RCC 7860 (cell line): ENCODE measurements at regions not wholly inside any gene's neighbourhood (a gene's known extent, or its start where the extent isn't known, plus 50 kb on each side); places are given as distances from the start of the nearest gene placed in this dataset.

Experiments
- DNase-seq: peaks from one replicate; pipeline ENCODE4 v3.0.0-alpha.2; 2015; ENCODE audit warnings: low spot score
- FAIRE-seq: peaks from 2 replicates; lab custom pipeline; 2012; peaks lifted over from hg19 to GRCh38; lab: Jason Lieb, UNC

DNA sequence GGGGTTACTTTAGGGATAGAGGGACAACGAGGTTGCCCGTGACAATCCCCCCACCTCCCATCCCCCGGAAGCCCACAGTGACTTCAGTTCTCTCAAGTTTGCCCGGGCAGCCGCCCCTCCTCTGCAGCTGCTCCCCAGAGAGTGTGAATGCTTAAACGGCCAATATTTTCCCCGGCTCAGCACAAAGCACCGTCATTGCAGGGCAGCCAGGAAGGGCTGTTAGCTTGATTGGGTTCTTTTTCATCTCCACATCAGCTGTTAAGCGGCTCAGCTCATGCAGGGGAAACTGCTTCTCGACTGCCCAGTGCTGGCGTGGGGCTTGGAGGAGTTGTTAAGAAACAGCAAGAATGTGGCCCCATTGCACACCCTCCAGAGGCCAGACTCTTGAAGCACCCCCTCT, 120.5 kb upstream of the NCOR2 start:
- DNase-seq (no peak), FAIRE-seq (no peak)

DNA sequence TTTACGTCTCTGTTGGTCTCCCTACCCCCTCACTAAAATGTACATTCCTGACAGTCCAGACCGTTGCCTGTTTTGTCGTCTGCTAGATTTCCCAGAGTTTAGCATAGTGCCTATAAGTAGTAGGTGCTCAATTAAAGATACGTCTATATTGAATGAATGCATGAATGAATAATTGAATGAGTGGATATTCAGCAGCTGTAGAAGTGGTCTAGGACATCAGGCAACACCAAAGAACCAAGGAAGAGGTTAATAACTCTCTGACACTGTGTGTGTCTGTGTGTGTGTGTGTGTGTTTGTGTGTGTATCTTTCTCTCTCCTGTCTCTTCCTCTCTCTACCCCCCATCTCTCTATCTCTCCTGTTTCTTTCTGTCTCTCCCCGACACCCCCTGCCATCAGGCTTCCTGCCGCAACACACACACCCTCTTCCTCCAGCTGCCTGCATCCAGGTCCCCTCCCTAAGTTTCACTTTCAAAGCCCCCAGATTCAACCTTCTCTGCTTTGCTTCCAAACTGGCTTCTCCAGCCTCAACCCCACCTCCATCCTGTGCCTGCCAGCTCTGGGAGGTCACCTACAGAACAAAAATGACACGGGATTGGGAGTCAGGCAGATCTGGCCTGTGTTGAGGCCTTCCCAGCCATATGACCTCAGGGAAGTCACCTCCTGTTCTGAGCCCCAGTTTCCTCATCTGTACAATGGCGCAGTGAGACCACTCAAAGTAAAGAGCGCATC, 119.9 kb upstream of the NCOR2 start:
- no peak for FAIRE-seq
- no peak for DNase-seq

DNA sequence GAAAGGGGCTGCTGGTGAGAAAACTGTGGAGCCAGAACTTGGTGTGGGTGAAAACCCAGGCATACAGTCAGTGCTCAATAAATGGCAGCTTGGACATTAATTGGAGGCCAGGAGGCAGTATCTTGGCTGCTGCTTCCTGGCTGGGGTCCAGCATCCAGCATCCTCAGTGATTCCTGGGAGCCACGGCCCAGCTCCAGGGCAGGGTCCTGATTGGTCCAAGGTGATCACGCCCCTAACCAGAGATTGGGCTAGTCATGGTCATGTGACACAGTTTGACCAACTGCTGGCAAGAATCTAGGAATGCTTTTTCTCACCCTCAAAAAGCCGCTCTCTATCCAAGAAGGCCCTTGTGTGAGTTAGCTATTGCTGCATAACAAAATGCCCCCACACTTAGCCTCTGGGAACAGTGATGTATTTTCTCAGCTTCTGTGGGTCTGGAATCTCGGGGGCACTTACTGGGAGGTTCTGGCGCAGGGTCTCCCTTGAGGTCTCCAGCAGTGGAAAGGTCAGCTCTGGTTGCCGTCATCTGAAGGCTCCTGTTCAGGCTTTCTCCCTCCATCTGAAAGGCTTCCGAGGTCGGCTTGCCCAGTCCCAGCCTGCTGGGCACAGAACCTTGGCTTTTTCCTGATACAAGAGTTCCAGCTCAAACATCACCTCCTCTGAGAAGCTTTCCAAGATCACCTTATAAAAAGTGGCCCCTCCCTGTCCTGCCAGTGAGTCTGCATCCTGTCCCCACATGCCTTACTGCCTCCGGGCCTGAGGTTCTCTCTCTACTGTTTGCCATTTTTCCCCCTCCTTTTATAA, 119.2 kb upstream of the NCOR2 start:
- no peak for FAIRE-seq
- peak; percentile 18 for DNase-seq

DNA sequence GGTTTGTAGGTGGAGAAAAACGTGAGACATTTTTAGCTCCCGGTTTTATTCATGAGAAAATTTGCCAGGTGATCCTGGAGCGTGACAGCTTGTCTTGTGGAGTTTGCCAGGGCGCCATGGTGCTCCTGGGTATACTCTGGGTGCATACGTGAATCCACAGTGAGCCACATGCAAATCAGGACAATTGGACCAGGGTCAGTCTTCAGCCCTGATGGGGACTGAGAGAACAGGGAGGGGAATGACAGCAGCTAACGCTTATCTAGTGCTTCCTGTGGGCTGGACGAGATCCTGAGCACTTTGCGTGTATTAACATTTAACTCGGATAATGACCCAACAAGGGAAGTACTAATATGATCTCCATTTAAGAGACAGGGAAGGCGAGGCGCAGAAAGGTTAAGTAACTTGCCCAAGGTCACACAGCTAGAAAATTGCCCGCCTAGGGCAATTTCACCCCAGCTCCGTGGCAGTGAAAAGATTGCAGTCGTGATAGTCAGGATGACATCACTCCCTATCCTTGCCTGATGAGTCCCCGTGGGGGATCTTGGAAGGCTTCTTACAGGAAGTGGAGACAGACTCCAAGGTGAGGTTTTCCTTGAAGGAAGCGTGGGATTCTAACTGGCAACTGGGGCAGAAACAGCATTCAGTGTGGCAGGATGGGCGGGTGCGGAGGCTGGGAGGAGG, 118.4 kb upstream of the NCOR2 start:
- DNase-seq: peak; percentile 72
- peak; percentile 65 for FAIRE-seq

GRCh38 chr12:124684971-124685688, 117.7 kb upstream of the NCOR2 start:
- DNase-seq (no peak), FAIRE-seq (no peak)

- FAIRE-seq (no peak), DNase-seq (no peak)
These were observed 117.1 kb upstream of the NCOR2 start for GRCh38 chr12:124684496-124684895.

DNA sequence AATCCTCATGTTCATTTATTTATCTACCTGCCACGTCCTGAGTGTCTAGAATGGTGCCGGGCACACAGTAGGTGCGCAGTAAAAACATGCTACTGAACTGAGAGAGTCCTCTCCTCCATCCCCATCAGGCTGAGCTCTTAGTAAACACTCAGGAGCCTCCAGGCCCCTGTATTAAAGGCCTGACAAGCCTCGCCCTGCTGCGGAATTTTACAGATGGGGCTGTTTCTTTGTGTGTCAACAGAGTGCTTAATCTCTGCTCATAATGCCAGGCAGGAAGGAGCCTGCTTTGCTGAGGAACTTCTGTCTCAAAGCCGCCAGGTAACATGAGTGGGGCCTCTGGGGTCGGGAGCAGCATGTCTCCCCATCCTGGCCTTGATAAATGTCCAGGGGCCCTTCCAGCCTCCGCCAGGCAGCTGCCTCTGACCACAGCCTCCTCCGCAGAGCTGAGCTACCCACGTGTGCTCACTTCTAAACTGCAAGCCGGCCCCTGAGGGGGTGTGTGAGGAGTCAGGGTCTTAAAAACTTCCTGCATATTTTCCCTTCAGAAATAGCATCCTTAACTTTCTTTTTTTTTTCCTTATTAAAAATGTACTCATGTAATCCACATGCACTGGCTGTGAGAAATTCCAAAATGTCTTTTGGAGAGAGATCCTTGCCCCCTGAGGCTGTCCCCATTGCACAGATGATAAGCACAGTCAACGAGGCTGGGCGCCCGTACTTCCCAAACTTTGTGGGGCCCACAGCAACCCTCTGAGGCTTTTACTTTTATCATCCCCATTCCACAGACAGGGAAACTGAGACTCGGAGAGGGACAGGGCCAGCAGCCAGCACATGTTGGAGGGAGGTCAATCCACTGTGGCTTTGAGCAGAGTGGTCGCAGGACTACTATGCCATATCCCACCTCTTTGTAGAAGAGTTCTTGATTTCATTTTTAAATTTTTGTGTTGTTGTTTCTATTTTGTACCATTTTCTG, 116.0 kb upstream of the NCOR2 start:
- no peak for DNase-seq
- no peak for FAIRE-seq

DNA sequence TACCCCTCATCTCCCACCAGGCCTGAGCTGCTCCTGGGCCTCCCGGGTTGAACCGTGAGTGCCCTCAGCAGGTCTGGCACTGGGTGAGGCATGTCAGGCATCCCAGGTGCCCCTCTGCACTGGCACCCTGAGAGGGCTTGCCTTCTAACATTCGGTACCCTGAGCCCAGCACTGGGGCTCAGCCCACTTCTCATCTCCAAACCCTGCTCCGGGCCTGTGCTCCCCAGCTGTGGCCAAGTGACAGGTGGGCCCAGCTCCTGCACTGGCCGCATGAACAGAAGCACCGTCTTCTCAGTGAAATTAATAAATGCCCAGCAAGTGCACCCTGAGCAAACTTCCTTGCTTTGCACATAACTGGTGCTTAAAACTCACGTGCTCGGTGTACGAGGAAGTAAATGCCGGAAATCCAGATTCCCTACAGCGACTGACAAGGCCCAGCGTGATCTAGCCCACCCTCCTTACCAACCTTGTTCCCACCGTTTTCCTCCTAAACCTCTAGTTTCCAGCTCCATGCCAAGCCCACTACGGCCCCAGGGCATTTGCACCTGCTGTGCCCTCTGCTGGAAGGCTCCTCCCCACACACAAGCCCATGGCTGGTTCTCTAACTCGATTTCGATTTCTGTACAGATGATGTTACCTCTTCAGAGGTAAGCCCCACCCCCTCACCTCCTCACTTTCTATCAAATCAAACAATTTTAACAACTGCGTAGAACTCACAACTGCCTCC, 115.2 kb upstream of the NCOR2 start:
- DNase-seq (no peak), FAIRE-seq (no peak)

DNA sequence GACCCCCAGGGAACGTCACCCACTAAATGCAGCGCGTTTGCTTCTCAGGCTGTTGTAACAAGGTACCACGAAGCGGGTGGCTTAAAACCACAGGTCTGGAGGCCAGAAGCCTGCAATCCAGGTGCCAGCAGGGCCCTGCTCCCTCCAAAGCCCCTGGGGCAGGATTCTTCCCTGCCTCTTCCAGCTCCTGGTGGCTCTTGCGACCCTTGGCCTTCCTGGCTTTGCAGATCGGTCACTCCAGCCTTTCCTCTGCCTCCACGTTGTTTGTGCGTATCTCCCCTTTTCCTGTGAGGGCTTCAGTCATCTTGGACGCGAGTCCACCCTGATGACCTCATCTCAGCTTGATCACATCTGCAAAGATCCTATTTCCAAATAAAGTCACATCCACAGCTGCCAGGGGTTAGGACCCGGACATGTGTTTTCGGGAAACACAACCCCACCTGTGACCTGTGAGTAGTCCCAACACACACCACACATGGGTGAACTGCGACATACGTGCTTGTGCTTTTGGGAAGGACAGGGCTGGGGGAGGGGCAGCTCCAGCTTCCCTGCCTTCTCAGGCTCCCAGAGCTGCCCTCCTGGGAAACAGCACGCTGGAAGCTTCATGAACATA, 114.5 kb upstream of the NCOR2 start:
- FAIRE-seq (no peak), DNase-seq (no peak)

- DNase-seq: peak; percentile 66
- FAIRE-seq: no peak
These were observed 113.7 kb upstream of the NCOR2 start for GRCh38 chr12:124680863-124681778.

- FAIRE-seq: no peak
- DNase-seq: peak; percentile 43
These were observed 112.3 kb upstream of the NCOR2 start for GRCh38 chr12:124679533-124680371.

GRCh38 chr12:124679047-124679446, 111.6 kb upstream of the NCOR2 start:
- FAIRE-seq: no peak
- DNase-seq: no peak

DNA sequence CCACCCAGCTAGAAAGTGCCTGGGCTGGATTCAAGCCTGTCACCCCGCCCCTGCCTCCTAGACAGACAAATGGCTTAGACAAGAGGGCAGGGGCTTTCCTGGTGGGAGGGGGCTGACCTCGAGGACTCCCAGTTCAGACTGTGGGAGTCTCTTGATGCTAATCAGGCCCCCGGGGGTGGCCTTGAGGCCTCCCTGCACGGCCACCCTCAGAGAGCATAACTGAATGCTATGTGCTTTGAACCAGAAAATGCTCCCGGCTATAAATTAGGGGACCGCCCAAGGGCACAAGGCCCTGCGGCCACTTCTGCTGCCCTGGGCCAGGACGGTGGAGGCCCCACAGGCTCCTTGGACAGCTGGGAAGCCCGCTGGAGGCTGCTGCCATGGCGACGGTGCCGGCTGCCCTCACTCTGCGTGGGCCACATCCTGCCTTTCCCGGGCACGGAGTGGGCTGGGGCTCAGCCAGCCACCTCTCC, 111.0 kb upstream of the NCOR2 start:
- DNase-seq: peak; percentile 77
- peak; percentile 82 for FAIRE-seq

DNA sequence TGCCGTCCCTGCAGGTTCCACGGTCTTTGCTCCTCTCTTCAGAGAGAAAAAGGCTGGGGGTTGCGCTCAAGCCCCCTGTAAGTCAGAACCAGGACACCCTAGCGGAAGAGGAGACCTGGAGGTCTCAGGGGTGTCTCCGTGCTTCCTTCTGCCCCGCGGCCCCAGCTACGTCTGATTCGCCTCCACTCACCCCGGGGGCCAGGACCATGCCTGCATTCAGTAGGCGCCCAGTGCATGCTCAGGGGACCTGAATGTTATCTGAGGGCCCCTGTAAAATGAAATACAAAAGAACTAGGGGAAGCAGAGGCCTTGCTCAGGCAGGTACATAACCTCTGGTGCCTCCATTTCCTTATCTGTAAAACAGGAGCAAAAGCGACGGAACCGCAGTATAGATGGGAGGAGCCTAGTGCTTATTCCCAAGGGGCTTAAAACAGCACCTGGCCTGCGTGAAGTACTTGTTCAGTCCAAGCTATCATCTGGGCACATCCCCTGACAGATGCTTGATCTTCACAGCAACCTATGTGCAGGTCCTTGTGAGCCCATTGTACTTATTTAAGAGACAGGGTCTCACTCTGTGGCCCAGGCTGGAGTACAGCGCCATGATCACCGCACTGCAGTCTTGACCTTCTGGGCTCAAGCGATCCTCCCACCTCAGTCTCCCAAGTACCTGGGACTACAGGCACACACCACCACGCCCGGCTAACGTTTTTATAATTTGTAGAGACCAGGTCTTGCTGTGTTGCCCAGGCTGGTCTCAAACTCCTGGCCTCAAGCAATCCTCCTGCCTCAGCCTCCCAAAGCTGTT, 110.3 kb upstream of the NCOR2 start:
- DNase-seq (no peak), FAIRE-seq (no peak)

- FAIRE-seq: no peak
- no peak for DNase-seq
These were observed 109.5 kb upstream of the NCOR2 start for GRCh38 chr12:124676714-124677462.
